HG02798 (cell line): ENCODE measurements at regions not wholly inside any gene's neighbourhood (a gene's known extent, or its start where the extent isn't known, plus 50 kb on each side); places are given as distances from the start of the nearest gene placed in this dataset.
"Not testable (repeated sequence)": the region's sequence is repeated elsewhere in the genome, so short reads cannot be mapped to it uniquely, and the experiment has no call there.

Source experiments
- ATAC-seq: cut with Tn5 transposase; IDR thresholded peaks from one replicate; pipeline ENCODE4 v1.9.1; 2021; ENCODE audit warnings: mild to moderate bottlenecking; ENCODE audit not compliant: unreplicated experiment, poor library complexity

- ATAC-seq, result no peak
Measured at GRCh38 chr6:115814907-115815306, 245.8 kb downstream of the FRK start.

- no peak for ATAC-seq
Measured at GRCh38 chr6:115811541-115811940, 249.2 kb downstream of the FRK start.

- ATAC-seq, result no peak
Measured at GRCh38 chr6:115798229-115798628, 262.5 kb downstream of the FRK start.

- no peak for ATAC-seq
Measured at GRCh38 chr6:115796829-115797228, 263.9 kb downstream of the FRK start.

- no peak for ATAC-seq
Measured at GRCh38 chr6:115796061-115796460, 264.6 kb downstream of the FRK start.

- no peak for ATAC-seq
Measured at GRCh38 chr6:115783402-115784061, 277.2 kb downstream of the FRK start.

GRCh38 chr6:115782612-115783011 is 278.1 kb downstream of the FRK start:
- ATAC-seq, result no peak

- no peak for ATAC-seq
Measured at GRCh38 chr6:115773741-115774140, 286.9 kb downstream of the FRK start.

GRCh38 chr6:115770851-115771250 is 289.8 kb downstream of the FRK start:
- ATAC-seq, result no peak

- ATAC-seq, result no peak
Measured at GRCh38 chr6:115768500-115768899, 292.2 kb downstream of the FRK start.

- ATAC-seq, result no peak
Measured at GRCh38 chr6:115767931-115768330, 292.8 kb downstream of the FRK start.

- ATAC-seq, result no peak
Measured at GRCh38 chr6:115766745-115767462, 293.8 kb downstream of the FRK start.

GRCh38 chr6:115765966-115766365 is 294.7 kb downstream of the FRK start:
- ATAC-seq, result no peak

- no peak for ATAC-seq
Measured at GRCh38 chr6:115759051-115759450, 301.6 kb downstream of the FRK start.

GRCh38 chr6:115753446-115753845 is 307.2 kb downstream of the FRK start:
- no peak for ATAC-seq

GRCh38 chr6:115750946-115751345 is 309.7 kb downstream of the FRK start:
- no peak for ATAC-seq

- no peak for ATAC-seq
Measured at GRCh38 chr6:115750292-115750691, 310.4 kb downstream of the FRK start.

- ATAC-seq, result no peak
Measured at GRCh38 chr6:115747719-115748118, 313.0 kb downstream of the FRK start.

GRCh38 chr6:115746583-115746982 is 314.1 kb downstream of the FRK start:
- ATAC-seq, result not testable (repeated sequence)

- ATAC-seq, result no peak
Measured at GRCh38 chr6:115740907-115741306, 319.8 kb downstream of the FRK start.

- ATAC-seq, result no peak
Measured at GRCh38 chr6:115735610-115736009, 325.1 kb downstream of the FRK start.

GRCh38 chr6:115733426-115733825 is 327.3 kb downstream of the FRK start:
- ATAC-seq, result no peak
